PC-3 (cell line): ENCODE measurements at regions not wholly inside any gene's neighbourhood (a gene's known extent, or its start where the extent isn't known, plus 50 kb on each side); places are given as distances from the start of the nearest gene placed in this dataset.

Experiments used
- ATAC-seq: fragments of 200-7000 bp; cut with Tn5 transposase; 2 replicates; pipeline ENCODE4 v1.9.1; 2020; ENCODE audit warnings: mild to moderate bottlenecking, moderate library complexity
- BruUV-seq: library from RNA; stranded (reverse); fragments of 400-500 nt; replicated peaks from 2 replicates; lab custom pipeline; 2021; lab: Mats Ljungman, UMichigan
- CTCF ChIA-PET: fragments of 300-600 bp; sonication (Branson Sonifier 250); formaldehyde crosslinking; loops from one replicate; lab custom pipeline; 2022; ENCODE audit warnings: antibody characterized with exemption; lab: Charles Lee
- POLR2A ChIA-PET: fragments of 300-600 bp; sonication (Branson Sonifier 250); formaldehyde crosslinking; loops from one replicate; lab custom pipeline; 2022; ENCODE audit warnings: antibody characterized with exemption; ENCODE audit not compliant: unreplicated experiment; lab: Charles Lee
- DNase-seq: peaks from one replicate; pipeline ENCODE4 v3.0.0-alpha.2; 2015
- H2AFZ ChIP-seq: fragments of 300-600 bp; sonication (generic); 2 replicates; pipeline ENCODE4 v1.6.0; 2016; ENCODE audit warnings: antibody characterized with exemption, low read length
- H3F3A ChIP-seq: fragments of 300-600 bp; sonication (generic); one replicate; pipeline ENCODE4 v1.6.0; 2017; ENCODE audit warnings: antibody characterized with exemption, low read length, control low read depth, mild to moderate bottlenecking; ENCODE audit not compliant: unreplicated experiment
- H3K27ac ChIP-seq: fragments of 300-600 bp; sonication (generic); 2 replicates; pipeline ENCODE4 v1.5.1; 2016; ENCODE audit warnings: mild to moderate bottlenecking, low read length
- H3K27me3 ChIP-seq: fragments of 300-600 bp; sonication (generic); 2 replicates; pipeline ENCODE4 v1.6.1; 2016; ENCODE audit warnings: low read length, mixed read lengths
- H3K36me3 ChIP-seq: fragments of 300-600 bp; sonication (generic); 2 replicates; pipeline ENCODE4 v1.6.1; 2016; ENCODE audit warnings: low read depth, mixed run types, low read length, mixed read lengths
- H3K4me1 ChIP-seq: fragments of 300-600 bp; sonication (generic); 2 replicates; pipeline ENCODE4 v1.5.1; 2016; ENCODE audit warnings: low read length; ENCODE audit not compliant: insufficient read depth
- H3K4me2 ChIP-seq: fragments of 300-600 bp; sonication (generic); 2 replicates; pipeline ENCODE4 v1.6.0; 2016; ENCODE audit warnings: low read length
- H3K4me3 ChIP-seq: fragments of 300-600 bp; sonication (generic); 2 replicates; pipeline ENCODE4 v1.5.1; 2016; ENCODE audit warnings: mild to moderate bottlenecking, low read length, mixed read lengths
- H3K79me2 ChIP-seq: fragments of 300-600 bp; sonication (generic); 2 replicates; pipeline ENCODE4 v1.6.1; 2017; ENCODE audit warnings: low read length, mixed read lengths
- H3K9ac ChIP-seq: fragments of 300-600 bp; sonication (generic); 2 replicates; pipeline ENCODE4 v1.6.0; 2016; ENCODE audit warnings: mild to moderate bottlenecking, low read length
- H3K9me2 ChIP-seq: fragments of 300-600 bp; sonication (generic); replicated peaks from 2 replicates; pipeline ENCODE4 v1.6.1; 2016; ENCODE audit warnings: mixed run types, low read length, mixed read lengths
- H3K9me3 ChIP-seq: fragments of 300-600 bp; sonication (generic); 2 replicates; pipeline ENCODE4 v1.6.1; 2016; ENCODE audit warnings: low read length, mixed read lengths
- H4K20me1 ChIP-seq: fragments of 300-600 bp; sonication (generic); 2 replicates; pipeline ENCODE4 v1.6.1; 2016; ENCODE audit warnings: low read length, mixed read lengths
- EZH2 ChIP-seq: fragments of 300-600 bp; sonication (generic); IDR thresholded peaks from one replicate; pipeline ENCODE4 v1.6.1; 2017; ENCODE audit warnings: antibody characterized with exemption, mild to moderate bottlenecking, low read length; ENCODE audit not compliant: unreplicated experiment
- EZH2phosphoT487 ChIP-seq: fragments of 300-600 bp; sonication (generic); IDR thresholded peaks from 2 replicates; pipeline ENCODE4 v1.6.1; 2018; ENCODE audit warnings: mild to moderate bottlenecking, antibody characterized with exemption, low read length, borderline replicate concordance
- intact Hi-C: fragments of 100-400 bp; cut with micrococcal nuclease; formaldehyde crosslinking; loops from 2 replicates; pipeline ENCODE4 v1.9.0; 2023
- TF ChIP-seq, protein P1 (sequence below): fragments of 300-600 bp; sonication (generic); conservative IDR thresholded peaks from 2 replicates; pipeline ENCODE4 v1.5.1; 2017; ENCODE audit warnings: antibody characterized with exemption, low read depth, mild to moderate bottlenecking, low read length

DNA sequence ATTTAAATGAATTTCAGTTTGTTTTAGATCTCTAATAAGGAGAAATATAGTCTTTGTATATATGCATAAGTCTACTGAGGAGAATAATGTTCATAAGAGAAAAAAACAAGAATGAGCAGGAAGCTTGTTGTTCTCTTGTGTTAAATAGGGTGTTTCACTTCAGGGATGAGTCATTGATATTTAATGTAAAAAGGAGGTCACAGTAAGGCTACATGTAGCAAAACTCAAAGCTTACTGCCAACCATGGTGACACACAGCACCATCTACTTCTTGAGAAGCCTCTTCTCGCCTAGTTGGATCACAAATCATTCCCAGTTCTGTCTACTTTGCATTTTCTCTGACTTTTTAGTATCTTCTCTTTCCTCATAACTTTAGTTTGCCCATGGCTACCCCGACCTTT lies 1466.0 kb upstream of the C9orf72 start:
- Histone ChIP-seq H3K27me3 (no peaks in the 10 kb centered on the region), H3K79me2 (no peaks in the 10 kb centered on the region), H3K4me1 (peaks cover 12% of the 10 kb centered on the region), H3K4me2 (peak overlapping the region; percentile 30), H2AFZ (no peak overlapping the region), H3K36me3 (no peaks in the 10 kb centered on the region), H3K9ac (no peak overlapping the region), H3K9me3 (no peaks in the 10 kb centered on the region), H4K20me1 (no peaks in the 10 kb centered on the region), H3K4me3 (no peak overlapping the region), H3K27ac (no peak overlapping the region), H3F3A (no peaks in the 10 kb centered on the region), H3K9me2 (no peaks in the 10 kb centered on the region)
- BruUV-seq: no TSS peak
- ATAC-seq (peak; percentile 75), DNase-seq (peak; percentile 58)
- TF ChIP-seq EZH2 (no peak), EZH2phosphoT487 (no peak)
- TF ChIP-seq, protein P1, sequence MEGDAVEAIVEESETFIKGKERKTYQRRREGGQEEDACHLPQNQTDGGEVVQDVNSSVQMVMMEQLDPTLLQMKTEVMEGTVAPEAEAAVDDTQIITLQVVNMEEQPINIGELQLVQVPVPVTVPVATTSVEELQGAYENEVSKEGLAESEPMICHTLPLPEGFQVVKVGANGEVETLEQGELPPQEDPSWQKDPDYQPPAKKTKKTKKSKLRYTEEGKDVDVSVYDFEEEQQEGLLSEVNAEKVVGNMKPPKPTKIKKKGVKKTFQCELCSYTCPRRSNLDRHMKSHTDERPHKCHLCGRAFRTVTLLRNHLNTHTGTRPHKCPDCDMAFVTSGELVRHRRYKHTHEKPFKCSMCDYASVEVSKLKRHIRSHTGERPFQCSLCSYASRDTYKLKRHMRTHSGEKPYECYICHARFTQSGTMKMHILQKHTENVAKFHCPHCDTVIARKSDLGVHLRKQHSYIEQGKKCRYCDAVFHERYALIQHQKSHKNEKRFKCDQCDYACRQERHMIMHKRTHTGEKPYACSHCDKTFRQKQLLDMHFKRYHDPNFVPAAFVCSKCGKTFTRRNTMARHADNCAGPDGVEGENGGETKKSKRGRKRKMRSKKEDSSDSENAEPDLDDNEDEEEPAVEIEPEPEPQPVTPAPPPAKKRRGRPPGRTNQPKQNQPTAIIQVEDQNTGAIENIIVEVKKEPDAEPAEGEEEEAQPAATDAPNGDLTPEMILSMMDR: no peak
- ChIA-PET CTCF (no interaction called here), POLR2A (no interaction called here)
- intact Hi-C loops: no loop called here

DNA sequence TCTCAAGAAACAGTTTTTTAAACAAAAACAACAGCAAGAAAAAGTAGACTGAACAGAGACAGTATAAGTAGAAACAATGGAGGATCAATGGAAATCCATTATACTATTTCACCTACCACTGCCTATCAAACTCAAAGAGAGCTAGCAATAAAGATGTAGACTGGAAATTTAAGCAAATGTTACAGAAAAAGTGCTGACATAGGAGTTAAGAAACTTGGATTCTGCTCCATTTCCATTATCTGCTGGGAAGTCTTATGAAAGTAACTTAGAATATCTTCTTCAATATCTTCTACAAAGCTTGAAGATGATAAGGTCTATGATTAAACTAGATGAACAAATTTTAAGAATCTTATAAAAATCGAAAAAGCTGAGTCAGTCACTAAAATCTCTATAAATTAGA lies 1469.8 kb upstream of the C9orf72 start:
- ChIA-PET CTCF (interaction anchor here (0.5 kb wide), 1 partner anchor 111 kb away, joined by 3 read pairs; no protein-coding TSS in a partner anchor), POLR2A (no interaction called here)
- Histone ChIP-seq H3F3A (no peaks in the 10 kb centered on the region), H4K20me1 (no peaks in the 10 kb centered on the region), H3K79me2 (no peaks in the 10 kb centered on the region), H3K4me1 (peaks cover 17% of the 10 kb centered on the region), H3K27ac (no peak overlapping the region), H3K4me3 (no peak overlapping the region), H3K36me3 (no peaks in the 10 kb centered on the region), H3K9ac (no peak overlapping the region), H3K27me3 (no peaks in the 10 kb centered on the region), H3K9me2 (no peaks in the 10 kb centered on the region), H2AFZ (no peak overlapping the region), H3K4me2 (no peak overlapping the region), H3K9me3 (no peaks in the 10 kb centered on the region)
- DNase-seq (no peak), ATAC-seq (no peak)
- intact Hi-C loops: no loop called here
- TF ChIP-seq EZH2phosphoT487 (no peak), EZH2 (no peak)
- TF ChIP-seq, protein P1: no peak
- no TSS peak for BruUV-seq

DNA sequence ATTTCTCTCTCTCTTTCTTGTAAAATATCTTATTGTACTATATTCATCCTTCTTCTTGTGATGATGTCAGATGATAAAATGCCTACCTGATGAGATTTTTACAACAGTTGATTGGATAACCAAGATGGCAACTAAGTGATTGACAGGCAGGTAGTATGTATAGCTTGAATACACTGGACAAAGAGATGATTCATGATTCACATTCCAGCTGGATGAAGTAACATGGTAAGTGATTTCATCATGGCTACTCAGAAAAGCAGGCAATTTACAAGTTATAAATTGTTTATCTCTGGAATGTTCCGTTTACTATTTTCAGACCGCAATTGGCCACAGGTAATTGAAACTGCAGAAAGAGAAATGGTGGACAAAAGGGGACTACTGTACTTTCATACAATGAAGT lies 1471.7 kb upstream of the C9orf72 start:
- POLR2A ChIA-PET: no interaction called here
- peak; percentile 64 for ATAC-seq

More for the DNA sequence above, 1471.7 kb upstream of the C9orf72 start:
- Histone ChIP-seq H3K36me3 (no peaks in the 10 kb centered on the region), H3F3A (no peaks in the 10 kb centered on the region), H3K9me2 (no peaks in the 10 kb centered on the region), H4K20me1 (no peaks in the 10 kb centered on the region), H3K4me1 (peaks cover 6% of the 10 kb centered on the region), H3K27ac (no peak overlapping the region), H2AFZ (no peak overlapping the region), H3K9me3 (no peaks in the 10 kb centered on the region), H3K4me3 (no peak overlapping the region), H3K27me3 (no peaks in the 10 kb centered on the region), H3K79me2 (no peaks in the 10 kb centered on the region), H3K4me2 (peak overlapping the region; percentile 41; the same call in 1 of the 2 replicates), H3K9ac (no peak overlapping the region)
- TF ChIP-seq, protein P1: no peak
- TF ChIP-seq EZH2phosphoT487: no peak
- TF ChIP-seq EZH2: no peak
- intact Hi-C loops: no loop called here
- no TSS peak for BruUV-seq
- peak; percentile 74 for DNase-seq
- CTCF ChIA-PET: no interaction called here
